H1 (cell line): ENCODE measurements at regions not wholly inside any gene's neighbourhood (a gene's known extent, or its start where the extent isn't known, plus 50 kb on each side); places are given as distances from the start of the nearest gene placed in this dataset.

Experiments
- CTCF ChIA-PET: fragments of 300-600 bp; sonication (Branson Sonifier 250); formaldehyde crosslinking; loops from one replicate; lab custom pipeline; 2021; ENCODE audit not compliant: partially characterized antibody; lab: Charles Lee
- POLR2A ChIA-PET: fragments of 300-600 bp; sonication (Branson Sonifier 250); formaldehyde crosslinking; loops from one replicate; lab custom pipeline; 2021; ENCODE audit warnings: inconsistent platforms; ENCODE audit not compliant: partially characterized antibody; lab: Charles Lee
- DNase-seq, 2 experiments: peaks; one replicate each; pipeline versions ENCODE4 v3.0.0 to v3.0.0-alpha.2; 2010 to 2022; ENCODE audit warnings: low spot score in 2 of 2, low read depth in 1 of 2, mixed read lengths in 1 of 2
- FAIRE-seq: peaks from 2 replicates; lab custom pipeline; 2011; peaks lifted over from hg19 to GRCh38; lab: Jason Lieb, UNC
- H2AFZ ChIP-seq: 2 replicates; pipeline ENCODE4 v1.8.1; 2012; ENCODE audit warnings: low read length, inconsistent platforms
- H2AK5ac ChIP-seq: 2 replicates; pipeline ENCODE4 v1.6.1; 2013; ENCODE audit warnings: low read depth, low read length
- H2BK120ac ChIP-seq: replicated peaks from 2 replicates; pipeline ENCODE3; 2013; ENCODE audit warnings: low read depth, low read length, inconsistent platforms
- H2BK12ac ChIP-seq: 2 replicates; pipeline ENCODE4 v1.6.1; 2013; ENCODE audit warnings: low read depth, low read length
- H2BK15ac ChIP-seq: 2 replicates; pipeline ENCODE4 v1.6.1; 2013; ENCODE audit warnings: low read length
- H2BK20ac ChIP-seq: 2 replicates; pipeline ENCODE4 v1.6.1; 2013; ENCODE audit warnings: low read length
- H2BK5ac ChIP-seq: 2 replicates; pipeline ENCODE4 v1.6.1; 2013; ENCODE audit warnings: low read depth, low read length
- H3K14ac ChIP-seq: 2 replicates; pipeline ENCODE4 v1.6.1; 2013; ENCODE audit warnings: inconsistent platforms; ENCODE audit not compliant: insufficient read length
- H3K18ac ChIP-seq: 2 replicates; pipeline ENCODE4 v1.6.1; 2013; ENCODE audit warnings: low read length; ENCODE audit errors: extremely low read depth
- H3K23ac ChIP-seq: 2 replicates; pipeline ENCODE4 v1.6.1; 2013; ENCODE audit warnings: inconsistent platforms; ENCODE audit not compliant: insufficient read length
- H3K23me2 ChIP-seq: 2 replicates; pipeline ENCODE4 v1.6.1; 2013; ENCODE audit warnings: low read depth, low read length
- H3K27ac ChIP-seq: 2 replicates; pipeline ENCODE4 v1.6.1; 2011; ENCODE audit warnings: low read depth, low read length, inconsistent platforms
- H3K27me3 ChIP-seq, 4 experiments: replicated peaks in 1 of 4; 1 replicate in 1 of 4; 2 replicates in 3 of 4; pipeline versions ENCODE4 v1.6.1 to v1.8.1; 2011 to 2013; ENCODE audit warnings: low read length in 3 of 4, mild to moderate bottlenecking in 3 of 4, inconsistent platforms in 2 of 4, mixed read lengths in 2 of 4, moderate library complexity in 1 of 4; ENCODE audit not compliant: control insufficient read depth in 3 of 4, insufficient read depth in 3 of 4; ENCODE audit errors: extremely low read depth in 1 of 4
- H3K36me3 ChIP-seq, 4 experiments: 2 replicates each; pipeline versions ENCODE4 v1.6.1 to v1.8.1; 2011 to 2013; ENCODE audit warnings: mild to moderate bottlenecking in 4 of 4, low read length in 3 of 4, moderate library complexity in 2 of 4, control low read depth in 1 of 4, inconsistent platforms in 1 of 4; ENCODE audit not compliant: insufficient read depth in 4 of 4, control insufficient read depth in 2 of 4
- H3K4ac ChIP-seq: replicated peaks from 2 replicates; pipeline ENCODE3; 2013; ENCODE audit warnings: low read length, low read depth, mixed read lengths, inconsistent platforms; ENCODE audit not compliant: insufficient read length
- H3K4me1 ChIP-seq, 4 experiments: replicated peaks in 1 of 4; 1 replicate in 1 of 4; 2 replicates in 3 of 4; pipeline versions ENCODE4 v1.6.1 to v1.8.1; 2011 to 2013; ENCODE audit warnings: low read length in 3 of 4, inconsistent platforms in 2 of 4, mixed read lengths in 1 of 4; ENCODE audit not compliant: insufficient read depth in 4 of 4, control insufficient read depth in 3 of 4
- H3K4me2 ChIP-seq, 2 experiments: 2 replicates each; pipeline versions ENCODE4 v1.6.1 to v1.8.1; 2011 to 2013; ENCODE audit warnings: low read depth in 2 of 2, low read length in 2 of 2, control low read depth in 1 of 2, inconsistent platforms in 1 of 2, mild to moderate bottlenecking in 1 of 2; ENCODE audit not compliant: insufficient read depth in 1 of 2
- H3K4me3 ChIP-seq, 4 experiments: fragments of 200-600, 300-600 bp in 1 of 4; sonication (generic), shearing (Covaris generic), sonication (Bioruptor Twin) in 1 of 4; 2 replicates each; pipeline versions ENCODE4 v1.5.1 to v1.8.1; 2011 to 2016; ENCODE audit warnings: low read length in 4 of 4, low read depth in 3 of 4, control low read depth in 2 of 4, inconsistent platforms in 2 of 4, mild to moderate bottlenecking in 2 of 4, mixed read lengths in 1 of 4, moderate library complexity in 1 of 4; ENCODE audit not compliant: insufficient read depth in 2 of 4; ENCODE audit errors: extremely low read depth in 1 of 4
- H3K56ac ChIP-seq: replicated peaks from 2 replicates; pipeline ENCODE3; 2013; ENCODE audit warnings: low read depth, mild to moderate bottlenecking, mixed read lengths, low read length, inconsistent platforms; ENCODE audit not compliant: insufficient read length
- H3K79me1 ChIP-seq: 2 replicates; pipeline ENCODE4 v1.6.1; 2013; ENCODE audit warnings: low read depth, low read length, control low read depth
- H3K79me2 ChIP-seq, 2 experiments: 2 replicates each; pipeline versions ENCODE4 v1.6.1 to v1.8.1; 2012 to 2013; ENCODE audit warnings: low read length in 2 of 2, mild to moderate bottlenecking in 2 of 2, inconsistent platforms in 1 of 2; ENCODE audit not compliant: insufficient read depth in 2 of 2, control insufficient read depth in 1 of 2
- H3K9ac ChIP-seq, 4 experiments: replicated peaks in 1 of 4; 1 replicate in 1 of 4; 2 replicates in 3 of 4; pipeline versions ENCODE4 v1.6.1 to v1.8.1; 2011 to 2013; ENCODE audit warnings: low read depth in 3 of 4, low read length in 3 of 4, control low read depth in 2 of 4, mild to moderate bottlenecking in 2 of 4, moderate library complexity in 2 of 4, inconsistent platforms in 1 of 4; ENCODE audit errors: extremely low read depth in 1 of 4
- H3K9me3 ChIP-seq, 2 experiments: 2 replicates each; pipeline versions ENCODE4 v1.6.1 to v1.8.1; 2012 to 2013; ENCODE audit warnings: mild to moderate bottlenecking in 2 of 2, moderate library complexity in 2 of 2, control low read depth in 1 of 2, inconsistent platforms in 1 of 2, low read depth in 1 of 2, low read length in 1 of 2, mixed read lengths in 1 of 2; ENCODE audit not compliant: insufficient read depth in 2 of 2
- H4K20me1 ChIP-seq, 2 experiments: replicated peaks in 1 of 2; 2 replicates each; pipeline versions ENCODE3 to v1.8.1; 2011 to 2013; ENCODE audit warnings: inconsistent platforms in 2 of 2, low read length in 2 of 2, mild to moderate bottlenecking in 1 of 2; ENCODE audit not compliant: insufficient read depth in 2 of 2, control insufficient read depth in 1 of 2
- H4K5ac ChIP-seq: 2 replicates; pipeline ENCODE4 v1.6.1; 2013; ENCODE audit warnings: low read length, low read depth, mixed read lengths, inconsistent platforms; ENCODE audit not compliant: insufficient read length
- H4K8ac ChIP-seq: 2 replicates; pipeline ENCODE4 v1.8.0; 2013; ENCODE audit warnings: mild to moderate bottlenecking, moderate library complexity, low read length, inconsistent platforms; ENCODE audit not compliant: insufficient read depth; ENCODE audit errors: extremely low read depth
- H4K91ac ChIP-seq: replicated peaks from 2 replicates; pipeline ENCODE3; 2013; ENCODE audit warnings: low read length, mixed read lengths, inconsistent platforms; ENCODE audit not compliant: insufficient read length
- BCL11A ChIP-seq, 2 experiments: IDR thresholded peaks; one replicate each; pipeline ENCODE4 v1.6.1; 2011; ENCODE audit warnings: low read depth in 2 of 2, low read length in 2 of 2, mild to moderate bottlenecking in 2 of 2
- EGR1 ChIP-seq: IDR thresholded peaks from 2 replicates; pipeline ENCODE4 v1.6.1; 2011; ENCODE audit warnings: low read depth, low read length, borderline replicate concordance
- POU5F1 ChIP-seq: IDR thresholded peaks from 2 replicates; pipeline ENCODE4 v1.6.1; 2011; ENCODE audit warnings: low read depth, mild to moderate bottlenecking, low read length, moderate library complexity
- SP2 ChIP-seq: IDR thresholded peaks from 2 replicates; pipeline ENCODE4 v1.6.1; 2012; ENCODE audit warnings: mild to moderate bottlenecking, low read length, inconsistent platforms
- ZNF274 ChIP-seq: IDR thresholded peaks from 2 replicates; pipeline ENCODE4 v1.7.0; 2012; ENCODE audit warnings: low read length, borderline replicate concordance; ENCODE audit errors: extremely low read depth
- whole genome bisulfite sequencing, 2 experiments: shearing (Covaris generic) in 1 of 2; methylation state at CpG; one replicate each; pipeline versions ENCODE4 v1.1.6 to v1.1.7; 2013 to 2015; ENCODE audit warnings: low lambda C conversion rate in 2 of 2, mixed read lengths in 2 of 2, inconsistent platforms in 1 of 2, low coverage in 1 of 2, missing lambda C conversion rate in 1 of 2; ENCODE audit not compliant: insufficient replicate concordance in 2 of 2, insufficient coverage in 1 of 2, insufficient read length in 1 of 2; ENCODE audit errors: extremely low coverage in 1 of 2, missing lambda C conversion rate in 1 of 2; 5-methylcytosine and 5-hydroxymethylcytosine counted together

DNA sequence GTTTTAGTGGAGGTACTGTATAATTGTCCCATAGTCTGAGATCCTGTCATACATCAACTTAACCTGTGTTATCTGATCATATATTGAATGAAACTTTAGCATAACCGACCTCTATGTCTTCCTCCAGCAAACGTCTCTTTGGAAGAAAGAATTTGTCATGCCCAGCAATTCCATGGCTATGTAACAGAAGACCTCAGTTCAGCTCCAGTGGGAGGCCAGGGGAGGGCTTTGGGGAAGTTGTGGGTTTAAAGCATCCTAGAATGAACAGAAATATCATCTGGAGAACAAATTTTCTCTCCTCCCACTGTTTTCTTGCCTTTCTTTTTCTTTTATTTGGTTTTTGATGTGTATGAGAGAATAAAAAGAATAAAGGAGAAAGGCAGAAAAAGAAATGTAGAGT is 164.5 kb downstream of the GAS1 start:
- no peak overlapping the region for H3K4ac ChIP-seq
- H3K79me1 ChIP-seq, result no peaks in the 10 kb centered on the region
- no peak overlapping the region for H4K8ac ChIP-seq
- H3K23ac ChIP-seq, result no peak overlapping the region
- no peak overlapping the region for H2BK120ac ChIP-seq
- H3K36me3 ChIP-seq, result no peaks in the 10 kb centered on the region
- H3K4me1 ChIP-seq, result no peaks in the 10 kb centered on the region
- no peak overlapping the region for H2BK5ac ChIP-seq
- H3K9me3 ChIP-seq, result no peaks in the 10 kb centered on the region
- H2BK12ac ChIP-seq, result no peak overlapping the region
- 82% methylated on average over 2 of the region's 2 CpGs; no CpG with 5 or more reads in 1 of the 2 experiments for WGBS, 2 experiments
- no peak overlapping the region for H3K18ac ChIP-seq
- no peak overlapping the region for H3K4me3 ChIP-seq
- H2BK20ac ChIP-seq, result no peak overlapping the region
- H3K79me2 ChIP-seq, result no peaks in the 10 kb centered on the region
- H4K20me1 ChIP-seq, result no peaks in the 10 kb centered on the region
- no peaks in the 10 kb centered on the region for H3K23me2 ChIP-seq
- no peak overlapping the region for H3K4me2 ChIP-seq
- H3K27me3 ChIP-seq, result no peaks in the 10 kb centered on the region
- no peak overlapping the region for H4K91ac ChIP-seq
- H3K56ac ChIP-seq, result no peak overlapping the region
- DNase-seq (no peak), FAIRE-seq (no peak)
- H3K27ac ChIP-seq, result no peak overlapping the region
- no peak overlapping the region for H3K14ac ChIP-seq
- no peak overlapping the region for H3K9ac ChIP-seq
- POLR2A ChIA-PET, result no interaction called here
- no peak overlapping the region for H2BK15ac ChIP-seq
- H4K5ac ChIP-seq, result no peak overlapping the region
- CTCF ChIA-PET, result interaction anchor here (1.0 kb wide), 1 partner anchor 8 kb away, joined by 3 read pairs; no protein-coding TSS in a partner anchor
- H2AFZ ChIP-seq, result no peak overlapping the region
- no peak overlapping the region for H2AK5ac ChIP-seq
- no peak for TF ChIP-seq SP2
- TF ChIP-seq ZNF274, result no peak
- TF ChIP-seq POU5F1, result no peak
- no peak for TF ChIP-seq EGR1
- no peak for TF ChIP-seq BCL11A (IDR thresholded peaks at IDR 0.05; ENCODE audit: low read depth in 2 of 2, low read length in 2 of 2)
